COLO829 (cell line): ENCODE measurements at regions not wholly inside any gene's neighbourhood (a gene's known extent, or its start where the extent isn't known, plus 50 kb on each side); places are given as distances from the start of the nearest gene placed in this dataset.
"Not testable (repeated sequence)": the region's sequence is repeated elsewhere in the genome, so short reads cannot be mapped to it uniquely, and the experiment has no call there.

ENCODE experiments used
- DNase-seq: peaks from one replicate; pipeline ENCODE4 v3.0.0; 2012; ENCODE audit warnings: low spot score

- no peak for DNase-seq
Measured at GRCh38 chr5:135178476-135179155, 144.6 kb upstream of the PITX1 start.

- no peak for DNase-seq
Measured at GRCh38 chr5:135177591-135177990, 143.6 kb upstream of the PITX1 start.

GRCh38 chr5:135176991-135177390 is 143.0 kb upstream of the PITX1 start:
- DNase-seq = no peak

- DNase-seq = no peak
Measured at GRCh38 chr5:135174315-135175096, 140.5 kb upstream of the PITX1 start.

- DNase-seq = no peak
Measured at GRCh38 chr5:135173662-135174290, 139.7 kb upstream of the PITX1 start.

- DNase-seq = no peak
Measured at GRCh38 chr5:135172718-135173117, 138.7 kb upstream of the PITX1 start.

GRCh38 chr5:135171336-135171735 is 137.3 kb upstream of the PITX1 start:
- DNase-seq = no peak

- DNase-seq = no peak
Measured at GRCh38 chr5:135170500-135170899, 136.5 kb upstream of the PITX1 start.

GRCh38 chr5:135169753-135170152 is 135.7 kb upstream of the PITX1 start:
- no peak for DNase-seq

GRCh38 chr5:135167634-135168033 is 133.6 kb upstream of the PITX1 start:
- no peak for DNase-seq

GRCh38 chr5:135164873-135165614 is 131.0 kb upstream of the PITX1 start:
- DNase-seq = not testable (repeated sequence)

GRCh38 chr5:135163964-135164363 is 129.9 kb upstream of the PITX1 start:
- no peak for DNase-seq

- DNase-seq = no peak
Measured at GRCh38 chr5:135163391-135163790, 129.4 kb upstream of the PITX1 start.

GRCh38 chr5:135162661-135163265 is 128.7 kb upstream of the PITX1 start:
- DNase-seq = no peak

GRCh38 chr5:135161221-135161620 is 127.2 kb upstream of the PITX1 start:
- no peak for DNase-seq

- DNase-seq = peak; percentile 2
Measured at GRCh38 chr5:135160036-135160675, 126.1 kb upstream of the PITX1 start.

GRCh38 chr5:135159626-135160025 is 125.6 kb upstream of the PITX1 start:
- DNase-seq = no peak

GRCh38 chr5:135158982-135159381 is 125.0 kb upstream of the PITX1 start:
- no peak for DNase-seq

GRCh38 chr5:135158314-135158697 is 124.3 kb upstream of the PITX1 start:
- no peak for DNase-seq

- DNase-seq = no peak
Measured at GRCh38 chr5:135157421-135158313, 123.6 kb upstream of the PITX1 start.
